ENCODE measurements at regions not wholly inside any gene's neighbourhood (a gene's known extent, or its start where the extent isn't known, plus 50 kb on each side); places are given as distances from the start of the nearest gene placed in this dataset.

DNA sequence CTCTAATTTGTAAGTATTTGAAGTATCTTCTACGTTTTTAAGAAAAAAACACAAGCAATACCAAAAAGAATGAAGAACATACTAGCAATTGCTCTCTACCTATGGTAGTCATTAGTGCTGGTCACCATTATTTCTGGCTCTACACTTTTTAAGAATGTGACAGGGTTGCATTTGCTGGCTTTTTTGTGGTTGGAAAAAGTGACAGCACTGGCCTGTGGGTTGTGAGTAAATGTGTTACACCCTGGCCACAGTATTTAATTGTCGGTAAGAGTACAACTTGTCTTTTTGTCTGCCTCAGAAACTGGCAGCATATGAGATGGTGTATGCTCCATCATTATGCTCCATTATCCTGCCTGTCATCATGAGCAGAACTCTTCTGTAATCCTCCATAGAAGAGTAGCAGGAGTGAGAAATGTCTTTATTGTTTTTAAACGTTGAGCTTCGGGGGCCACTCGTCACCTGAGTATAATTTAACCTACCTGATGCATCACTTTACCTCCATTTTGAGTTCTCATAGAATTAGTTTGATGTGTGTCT is 449.8 kb downstream of the ISL1 start:
- TF ChIP-seq, protein P1, sequence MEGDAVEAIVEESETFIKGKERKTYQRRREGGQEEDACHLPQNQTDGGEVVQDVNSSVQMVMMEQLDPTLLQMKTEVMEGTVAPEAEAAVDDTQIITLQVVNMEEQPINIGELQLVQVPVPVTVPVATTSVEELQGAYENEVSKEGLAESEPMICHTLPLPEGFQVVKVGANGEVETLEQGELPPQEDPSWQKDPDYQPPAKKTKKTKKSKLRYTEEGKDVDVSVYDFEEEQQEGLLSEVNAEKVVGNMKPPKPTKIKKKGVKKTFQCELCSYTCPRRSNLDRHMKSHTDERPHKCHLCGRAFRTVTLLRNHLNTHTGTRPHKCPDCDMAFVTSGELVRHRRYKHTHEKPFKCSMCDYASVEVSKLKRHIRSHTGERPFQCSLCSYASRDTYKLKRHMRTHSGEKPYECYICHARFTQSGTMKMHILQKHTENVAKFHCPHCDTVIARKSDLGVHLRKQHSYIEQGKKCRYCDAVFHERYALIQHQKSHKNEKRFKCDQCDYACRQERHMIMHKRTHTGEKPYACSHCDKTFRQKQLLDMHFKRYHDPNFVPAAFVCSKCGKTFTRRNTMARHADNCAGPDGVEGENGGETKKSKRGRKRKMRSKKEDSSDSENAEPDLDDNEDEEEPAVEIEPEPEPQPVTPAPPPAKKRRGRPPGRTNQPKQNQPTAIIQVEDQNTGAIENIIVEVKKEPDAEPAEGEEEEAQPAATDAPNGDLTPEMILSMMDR (IDR thresholded peaks at IDR 0.05): no peak
- TF ChIP-seq POLR2AphosphoS5 (IDR thresholded peaks at IDR 0.05): no peak
- no peak for TF ChIP-seq POLR2A (IDR thresholded peaks at IDR 0.05)
- no peak for TF ChIP-seq EP300 (IDR thresholded peaks at IDR 0.05; ENCODE audit: low read depth)
